Stimulated activated CD4-positive, alpha-beta T cell treated with anti-CD3 and anti-CD28 coated beads, Interleukin-12 subunit alpha, Interleukin-12 subunit beta, amount 100 ng/mL, for 4 hours (primary cell): ENCODE measurements at regions not wholly inside any gene's neighbourhood (a gene's known extent, or its start where the extent isn't known, plus 50 kb on each side); places are given as distances from the start of the nearest gene placed in this dataset.
"Not testable (repeated sequence)": the region's sequence is repeated elsewhere in the genome, so short reads cannot be mapped to it uniquely, and the experiment has no call there.

Source experiments
- DNase-seq: peaks from one replicate; pipeline ENCODE4 v3.0.0-alpha.2; 2020

DNA sequence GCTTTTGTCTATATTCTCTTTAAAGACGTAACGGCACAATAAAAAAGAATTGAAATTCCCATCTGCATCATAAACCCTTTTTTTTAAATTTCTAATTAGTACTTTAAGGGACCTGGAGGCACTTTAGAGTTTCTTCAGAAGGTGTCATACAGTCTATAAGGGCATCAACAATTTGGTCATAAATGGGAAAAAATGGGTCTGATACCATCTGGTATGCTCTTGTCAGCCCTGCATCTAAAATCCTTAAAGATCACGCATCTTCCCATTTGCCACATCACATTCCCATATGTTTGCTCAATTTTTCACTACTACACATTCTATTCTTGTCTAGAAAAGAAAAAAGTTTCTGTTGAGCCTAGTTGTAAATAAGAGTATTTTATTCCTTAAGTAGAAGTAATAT lies 53.8 kb downstream of the COX7C start:
- DNase-seq, result no peak

DNA sequence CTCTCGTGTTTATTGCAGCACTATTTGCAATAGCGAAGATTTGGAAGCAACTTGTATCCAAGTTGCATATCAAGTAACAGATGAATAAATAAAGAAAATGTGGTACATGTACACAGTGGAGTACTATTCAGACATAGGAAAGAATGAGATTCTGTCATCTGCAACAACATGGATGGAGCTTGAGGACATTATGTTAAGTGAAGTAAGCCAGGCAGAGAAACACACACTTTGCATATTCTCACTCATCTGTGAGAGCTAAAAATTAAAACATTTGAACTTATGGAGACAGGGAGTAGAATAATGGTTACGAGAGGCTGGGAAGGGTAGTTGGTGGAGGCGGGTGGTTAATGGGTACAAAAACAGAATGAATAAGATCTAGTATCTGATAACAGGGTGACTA lies 56.3 kb downstream of the COX7C start:
- no peak for DNase-seq

DNA sequence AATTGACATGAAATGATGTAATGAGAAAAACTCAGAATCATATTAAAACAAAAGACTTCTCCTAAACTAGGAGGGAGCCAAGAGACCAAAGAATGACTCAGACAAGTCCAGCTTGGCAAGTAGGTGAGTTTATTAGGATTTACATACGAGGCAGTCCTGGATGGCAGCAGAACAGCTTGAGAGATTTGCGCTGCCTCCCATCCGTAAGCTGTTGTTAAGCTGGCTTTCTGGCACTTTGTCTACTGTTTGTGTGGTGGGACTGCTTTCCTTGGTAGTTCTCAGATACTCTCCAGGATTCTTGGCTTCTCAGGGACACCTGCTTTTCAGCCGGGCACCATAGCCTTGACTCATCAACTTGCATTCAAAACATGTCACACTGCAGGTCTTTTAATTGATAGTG lies 57.6 kb downstream of the COX7C start:
- no peak for DNase-seq

DNA sequence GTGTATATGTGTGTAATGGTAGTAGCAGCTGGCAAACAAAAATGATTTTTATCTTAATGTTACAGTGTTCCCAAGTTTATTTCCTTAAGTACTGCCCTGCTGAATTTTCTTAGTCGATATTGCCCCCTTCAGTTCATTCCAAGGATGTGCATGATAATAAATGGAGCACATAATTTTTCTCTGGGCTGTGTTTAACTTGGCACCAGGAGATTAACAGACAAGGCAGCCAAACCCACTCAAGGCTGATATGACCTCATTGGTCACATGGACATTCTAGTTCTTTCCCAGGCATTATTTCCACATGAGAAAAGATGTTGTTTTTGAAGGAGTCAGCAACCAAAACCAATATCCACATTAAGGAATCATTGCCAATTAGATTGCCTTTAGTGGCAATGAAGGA lies 61.8 kb downstream of the COX7C start:
- DNase-seq, result no peak

DNA sequence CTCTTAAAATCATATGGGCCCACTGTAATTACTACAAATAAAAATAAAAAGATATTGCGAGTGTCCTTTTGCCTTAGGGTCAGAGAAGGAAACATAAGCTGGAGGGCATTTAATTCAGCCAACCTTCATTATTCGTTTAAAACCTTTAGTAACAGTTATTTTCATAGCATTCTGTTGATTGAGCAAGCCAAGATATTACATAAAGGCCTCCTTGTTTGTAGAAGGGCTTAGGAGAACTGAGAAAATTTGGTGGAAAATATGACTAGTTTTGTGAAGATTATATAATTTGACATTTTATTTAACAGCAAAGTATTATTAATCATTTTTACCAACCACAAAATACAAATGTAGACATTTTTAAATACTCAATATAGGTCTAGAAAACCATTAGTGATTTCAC lies 62.2 kb downstream of the COX7C start:
- no peak for DNase-seq

DNA sequence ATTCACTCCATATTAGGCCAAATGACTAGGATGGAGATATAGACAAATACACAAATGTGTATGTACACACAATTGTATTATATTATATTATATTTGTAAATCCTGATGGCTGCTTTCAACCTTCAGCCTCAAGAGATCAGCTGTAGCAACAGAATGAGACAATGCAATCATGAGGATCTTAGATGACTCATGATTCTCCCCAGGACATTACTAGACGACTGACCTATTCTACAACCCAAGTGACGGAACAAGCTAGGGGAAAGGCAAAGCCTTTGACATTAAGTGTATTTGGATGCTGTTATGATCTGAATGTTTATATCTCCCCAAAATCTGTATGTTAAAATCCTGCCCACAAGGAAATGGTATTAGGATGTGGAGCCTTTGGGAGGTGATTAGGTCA lies 66.5 kb downstream of the COX7C start:
- DNase-seq, result no peak

DNA sequence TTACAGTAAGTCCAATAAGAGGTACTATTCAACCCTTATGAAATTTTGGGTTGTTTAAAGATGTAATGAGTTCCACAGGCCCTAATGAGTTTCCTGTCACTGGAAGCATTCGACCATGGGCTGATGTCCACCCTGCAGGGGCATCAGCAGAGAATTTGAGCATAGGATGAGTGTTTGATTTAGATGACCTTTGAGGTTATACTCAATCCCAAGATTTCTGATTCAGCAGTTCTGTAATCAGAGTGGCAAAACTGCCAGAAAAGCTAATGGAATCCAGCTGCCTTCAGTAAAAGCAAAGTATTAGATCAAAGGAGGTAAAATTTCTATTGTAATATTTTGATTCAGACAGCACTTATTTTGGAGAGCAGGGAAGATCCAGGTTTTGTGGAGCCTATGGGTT lies 68.3 kb downstream of the COX7C start:
- no peak for DNase-seq

DNA sequence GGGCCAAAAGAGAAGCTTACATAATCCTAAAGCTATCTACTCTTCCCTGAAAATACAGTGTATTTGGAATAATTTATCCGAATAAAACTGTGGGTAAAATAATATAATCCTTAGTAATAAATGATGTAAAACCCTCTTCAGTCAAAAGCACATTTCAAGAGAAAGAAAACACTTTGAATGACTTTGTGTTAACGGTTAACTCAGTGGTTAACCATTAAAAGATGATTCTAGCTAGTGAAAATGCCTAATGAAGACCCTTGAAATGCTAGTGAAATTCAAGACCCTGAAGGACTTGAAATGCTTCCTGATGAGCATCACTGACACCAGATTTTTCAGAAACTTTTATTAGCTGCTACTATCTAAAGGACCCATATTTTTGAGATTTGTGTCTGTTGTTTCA lies 70.7 kb downstream of the COX7C start:
- DNase-seq, result no peak

DNA sequence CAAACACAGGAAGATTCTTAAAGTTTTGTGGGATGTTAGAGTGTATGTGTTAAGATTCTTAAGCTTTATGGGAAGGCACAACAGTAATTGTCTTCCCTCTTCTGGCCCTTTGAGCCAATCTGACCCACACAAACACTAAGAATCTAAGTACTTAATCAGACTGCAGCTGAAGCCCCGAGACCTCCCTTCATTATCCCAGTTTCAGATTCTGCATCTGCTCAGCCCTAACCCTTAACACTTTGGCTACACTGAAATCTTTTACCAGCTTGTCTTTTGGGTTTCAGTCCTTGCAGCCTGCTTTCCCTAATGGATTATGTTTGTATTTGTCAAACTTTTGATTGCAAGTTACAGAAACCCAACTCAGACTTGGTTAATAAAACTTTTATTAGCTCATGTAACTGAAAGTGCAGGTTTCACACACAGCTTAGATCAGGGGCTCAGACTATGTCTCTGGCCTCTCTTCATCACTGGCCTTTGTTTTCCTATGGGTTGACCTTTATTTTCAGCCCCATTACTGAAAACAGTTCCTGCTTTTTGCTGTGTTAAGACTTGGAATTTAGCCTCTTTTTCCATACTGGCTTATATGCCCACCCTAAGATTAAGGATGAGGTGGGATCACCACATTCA lies 71.5 kb downstream of the COX7C start:
- no peak for DNase-seq

DNA sequence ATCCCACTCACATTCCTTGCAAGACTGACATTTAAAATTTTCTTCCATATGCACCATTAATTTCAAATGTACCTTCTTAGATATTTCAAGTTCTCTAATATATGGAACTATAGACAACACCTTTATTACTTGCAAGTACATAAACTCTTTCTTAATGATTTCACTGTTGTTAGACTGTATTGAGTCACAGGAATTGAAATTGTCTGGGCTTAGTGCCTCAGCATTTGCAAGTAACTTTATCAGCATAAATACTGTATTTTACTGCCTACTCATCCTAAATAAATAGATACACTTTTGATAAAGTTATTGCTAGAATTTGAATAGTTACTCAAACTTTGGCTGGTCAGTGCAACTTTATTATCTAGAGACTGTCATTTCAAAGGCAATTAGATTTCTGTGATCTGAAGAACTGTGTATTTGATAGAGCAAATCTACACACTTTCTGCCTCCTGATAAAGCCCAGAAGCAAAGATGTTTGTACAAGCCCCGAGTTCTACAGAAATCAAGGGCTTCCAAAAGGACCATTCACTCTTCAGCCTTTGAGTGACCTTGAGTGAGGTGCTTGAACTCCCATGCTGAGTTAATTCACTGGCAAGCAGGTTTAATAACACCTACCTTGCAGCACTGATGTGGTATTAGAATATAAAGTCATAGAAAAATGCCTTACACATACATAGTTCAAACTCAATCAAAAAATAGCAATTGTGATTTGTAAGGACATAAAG lies 91.6 kb downstream of the COX7C start:
- no peak for DNase-seq

DNA sequence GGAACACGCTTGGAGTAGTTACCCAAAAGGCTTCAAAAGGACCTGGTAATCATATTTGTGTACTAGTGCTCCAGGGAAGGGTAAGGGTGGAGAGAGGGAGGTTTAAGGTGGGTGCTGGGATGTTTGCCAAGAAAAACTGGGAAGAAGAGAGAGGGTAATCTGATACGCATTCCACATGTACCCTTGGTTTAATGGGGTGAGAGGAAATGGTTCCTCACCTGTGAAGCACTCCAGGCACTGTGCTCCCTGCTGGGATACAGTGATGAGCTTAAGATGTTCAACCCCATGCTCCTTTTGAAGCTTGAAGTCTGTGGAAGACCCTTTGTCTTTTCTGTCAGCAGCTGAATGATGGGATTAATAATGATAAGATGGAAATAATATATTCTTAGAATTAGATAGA lies 98.4 kb downstream of the COX7C start:
- no peak for DNase-seq

DNA sequence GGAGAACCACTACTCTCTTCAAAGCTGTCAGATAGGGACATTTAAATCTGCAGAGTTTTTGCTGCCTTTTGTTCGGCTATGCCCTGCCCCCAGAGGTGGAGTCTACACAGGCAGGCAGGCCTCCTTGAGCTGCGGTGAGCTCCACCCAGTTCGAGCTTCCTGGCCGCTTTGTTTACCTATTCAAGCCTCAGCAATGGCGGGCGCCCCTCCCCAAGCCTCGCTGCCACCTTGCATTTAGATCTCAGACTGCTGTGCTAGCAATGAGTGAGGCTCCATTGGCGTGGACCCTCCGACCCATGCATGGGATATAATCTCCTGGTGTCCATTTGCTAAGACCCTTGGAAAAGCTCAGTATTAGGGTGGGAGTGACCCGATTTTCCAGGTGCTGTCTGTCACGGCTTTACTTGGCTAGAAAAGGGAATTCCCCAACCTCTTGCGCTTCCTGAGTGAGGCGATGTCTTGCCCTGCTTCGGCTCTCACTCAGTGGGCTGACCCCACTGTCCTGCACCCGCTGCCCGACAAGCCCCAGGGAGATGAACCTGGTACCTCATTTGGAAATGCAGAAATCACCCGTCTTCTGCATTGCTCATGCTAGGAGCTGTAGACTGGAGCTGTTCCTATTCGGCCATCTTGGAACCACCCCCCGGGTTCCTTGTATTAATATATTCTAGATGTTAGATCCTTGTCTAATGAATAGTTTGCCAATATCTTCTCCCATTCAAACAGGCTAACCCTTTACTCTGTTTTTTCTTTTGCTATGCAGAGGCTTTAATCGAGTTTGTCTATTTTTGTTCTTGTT lies 113.8 kb downstream of the COX7C start:
- not testable (repeated sequence) for DNase-seq

DNA sequence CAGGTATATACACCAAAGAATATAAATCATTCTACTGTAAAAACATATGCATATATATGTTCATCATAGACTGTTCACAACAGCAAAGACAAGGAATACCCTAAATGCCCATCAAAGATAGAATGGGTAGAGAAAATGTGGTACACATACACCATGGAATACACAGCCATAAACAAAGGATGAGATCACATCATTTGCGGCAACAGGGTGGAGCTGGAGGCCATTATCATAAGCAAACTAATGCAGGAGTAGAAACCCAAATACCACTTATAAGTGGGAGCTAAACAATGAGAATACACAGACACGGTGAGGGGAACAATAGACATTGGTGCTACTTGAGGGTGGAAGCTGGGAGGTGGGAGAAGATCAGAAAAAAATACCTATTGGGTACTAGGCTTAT lies 117.6 kb downstream of the COX7C start:
- DNase-seq, result no peak

DNA sequence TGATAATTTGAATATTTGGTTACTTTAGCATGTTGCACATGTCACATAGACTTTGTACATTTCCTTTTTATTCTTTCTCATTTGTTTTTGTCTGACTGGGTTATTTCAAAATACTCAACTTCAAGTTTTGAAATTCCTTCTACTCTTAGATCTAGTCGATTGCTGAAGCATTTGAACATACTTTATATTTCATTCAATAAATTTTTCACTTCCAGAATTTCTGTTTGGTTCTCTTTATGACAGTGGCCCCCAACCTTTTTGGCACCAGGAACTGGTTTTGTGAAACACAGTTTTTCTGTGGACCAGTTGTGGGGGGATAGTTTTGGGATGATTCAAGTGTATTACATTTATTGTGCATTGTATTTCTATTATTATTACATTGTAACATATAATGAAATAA lies 119.8 kb downstream of the COX7C start:
- DNase-seq, result no peak

DNA sequence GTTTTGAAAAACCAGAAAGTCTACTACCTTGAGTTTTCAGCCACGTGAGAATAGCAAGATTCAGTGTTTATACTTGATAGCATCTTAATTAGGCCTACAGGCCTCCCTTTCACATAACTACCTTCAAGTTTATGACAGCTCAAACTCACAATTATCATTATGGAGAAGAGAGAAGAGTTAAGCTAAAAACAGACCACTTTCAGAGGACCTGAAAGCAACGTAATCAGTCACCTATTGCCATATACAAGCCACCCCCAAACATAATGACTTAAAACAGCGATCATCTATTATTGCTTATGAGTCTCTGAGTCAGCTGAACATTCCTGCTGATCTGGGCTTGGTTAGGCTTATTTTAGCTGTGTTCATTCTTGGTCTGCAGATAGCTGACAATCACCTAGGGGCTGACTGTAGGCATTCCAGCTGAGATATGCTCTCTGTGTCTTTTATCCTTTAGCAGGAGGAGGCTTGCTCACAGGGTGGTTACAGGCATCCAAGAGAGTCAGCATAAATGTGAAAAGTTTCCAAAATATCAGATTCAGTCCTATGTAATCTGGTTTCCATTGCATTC lies 130.9 kb downstream of the COX7C start:
- no peak for DNase-seq

DNA sequence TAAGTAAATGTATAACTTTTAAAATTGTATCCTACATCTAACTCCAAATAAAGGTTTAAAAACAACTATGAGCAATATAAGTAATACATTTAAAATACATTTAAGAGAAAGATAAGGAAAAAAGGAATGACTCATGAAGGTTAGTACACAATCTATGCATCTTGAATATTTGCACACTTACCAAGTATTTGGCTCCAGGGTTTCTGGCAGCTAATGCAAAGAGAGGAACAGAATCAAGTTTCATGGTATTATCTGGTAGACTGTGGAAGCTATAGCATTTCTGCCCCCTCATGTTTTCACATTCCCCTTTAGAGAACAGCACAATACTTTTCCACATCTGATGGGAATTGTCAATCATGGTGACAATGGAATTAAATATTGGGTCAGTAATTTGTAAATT lies 132.1 kb downstream of the COX7C start:
- no peak for DNase-seq

DNA sequence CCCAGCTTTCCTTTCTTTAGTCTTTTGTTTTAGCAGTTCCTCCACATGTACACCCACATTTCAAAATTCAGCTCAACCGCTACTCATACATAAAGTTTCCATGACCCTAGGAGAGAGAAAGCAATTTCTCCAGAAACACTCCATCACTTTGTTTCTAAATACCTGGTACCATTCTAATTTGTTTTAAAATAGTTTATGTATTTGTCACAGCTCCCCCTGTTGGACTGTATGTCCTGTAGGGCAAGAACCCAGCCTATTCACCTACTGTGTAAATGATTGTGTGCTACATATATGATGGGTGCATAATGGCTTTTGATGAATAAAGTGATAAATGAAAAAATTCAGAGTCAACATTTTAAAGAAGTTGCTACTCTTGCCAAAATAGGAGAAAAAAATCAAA lies 139.1 kb downstream of the COX7C start:
- no peak for DNase-seq

DNA sequence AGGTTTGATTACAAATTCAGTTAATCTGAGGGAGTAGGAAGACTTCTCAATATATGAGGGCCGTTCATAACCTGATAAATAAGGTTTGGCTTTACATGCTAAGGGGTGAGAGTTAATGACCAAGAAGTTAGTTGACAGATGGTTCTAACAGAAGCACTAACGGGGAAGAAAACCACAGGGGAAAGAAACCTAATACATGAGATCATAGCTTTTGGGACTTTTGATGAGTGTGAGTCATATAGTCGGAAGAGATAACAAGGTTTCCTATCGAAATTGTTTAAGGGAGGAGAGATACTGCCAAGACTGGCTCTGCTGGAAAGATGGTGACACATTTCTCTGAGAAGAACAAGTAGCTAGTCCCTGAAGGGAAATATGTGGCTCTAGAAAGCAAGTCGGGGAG lies 140.1 kb downstream of the COX7C start:
- DNase-seq, result no peak

DNA sequence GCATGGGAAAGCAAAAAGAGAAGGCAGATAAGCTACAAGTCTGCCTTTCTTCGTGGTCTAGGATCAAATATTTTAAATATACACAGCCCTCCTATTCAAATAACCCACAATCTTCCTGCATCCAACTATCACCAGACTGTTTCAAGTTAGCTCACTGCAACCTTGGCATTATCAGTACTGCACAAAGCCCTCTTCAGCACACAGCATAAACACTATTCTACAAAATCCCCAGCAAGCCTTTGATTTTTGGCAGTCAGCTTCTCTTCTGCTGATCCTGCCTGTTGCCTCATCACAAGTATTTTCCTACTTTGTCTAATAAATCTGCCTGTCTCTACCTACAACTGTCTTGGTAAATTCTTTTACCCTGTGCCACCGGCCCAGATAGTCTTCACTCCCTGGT lies 142.9 kb downstream of the COX7C start:
- no peak for DNase-seq

DNA sequence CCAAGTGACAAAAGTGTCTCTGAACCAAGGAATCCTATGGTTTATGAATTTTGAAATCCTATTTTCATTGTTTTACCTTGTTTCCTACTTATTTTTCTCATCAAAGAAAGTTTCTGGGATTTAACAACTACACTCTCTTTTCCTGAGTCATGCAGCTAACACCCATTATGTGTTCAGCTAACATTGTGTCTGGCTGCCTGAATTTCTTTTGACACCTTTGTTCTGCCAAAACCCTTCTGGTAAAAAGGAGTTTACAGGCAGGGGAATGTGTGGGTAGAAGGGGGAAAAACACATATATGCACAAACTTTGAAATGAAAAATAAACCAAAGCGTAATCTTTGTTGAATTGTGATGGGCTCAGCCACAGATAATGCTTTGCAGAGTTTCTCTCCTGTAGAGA lies 146.2 kb downstream of the COX7C start:
- no peak for DNase-seq

DNA sequence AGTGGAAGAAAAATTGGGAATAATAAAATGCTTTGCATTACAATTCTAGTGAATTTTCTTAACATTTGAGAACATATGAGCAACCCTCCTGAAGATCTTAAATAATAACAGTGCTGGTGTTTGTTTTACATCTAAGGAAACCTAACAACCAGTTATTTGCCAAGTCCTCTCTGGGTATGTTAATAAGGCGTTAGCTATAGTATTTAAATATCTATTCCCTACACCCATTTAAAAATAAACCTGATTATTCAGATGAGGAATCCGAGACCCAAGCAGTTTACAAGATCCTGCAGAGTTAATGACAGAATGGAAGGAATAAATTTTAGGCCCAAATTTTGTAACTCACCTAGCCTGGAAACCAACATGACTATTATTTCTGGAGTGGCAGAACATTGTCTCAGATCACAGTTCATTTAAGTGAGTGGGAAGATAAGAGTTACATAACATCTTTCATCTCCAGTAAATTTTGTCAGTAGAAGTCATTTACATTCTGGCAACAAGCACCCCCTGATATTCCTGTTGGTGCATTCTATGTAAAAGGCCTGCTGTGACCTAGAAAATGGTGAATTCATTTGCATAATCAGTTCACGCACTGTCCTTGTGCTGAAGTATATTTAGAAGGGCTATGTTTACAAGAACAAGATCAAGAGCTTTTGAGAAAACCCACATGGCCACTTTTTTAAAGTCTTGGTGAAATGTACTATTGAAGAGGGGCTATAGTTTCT lies 148.2 kb downstream of the COX7C start:
- no peak for DNase-seq

DNA sequence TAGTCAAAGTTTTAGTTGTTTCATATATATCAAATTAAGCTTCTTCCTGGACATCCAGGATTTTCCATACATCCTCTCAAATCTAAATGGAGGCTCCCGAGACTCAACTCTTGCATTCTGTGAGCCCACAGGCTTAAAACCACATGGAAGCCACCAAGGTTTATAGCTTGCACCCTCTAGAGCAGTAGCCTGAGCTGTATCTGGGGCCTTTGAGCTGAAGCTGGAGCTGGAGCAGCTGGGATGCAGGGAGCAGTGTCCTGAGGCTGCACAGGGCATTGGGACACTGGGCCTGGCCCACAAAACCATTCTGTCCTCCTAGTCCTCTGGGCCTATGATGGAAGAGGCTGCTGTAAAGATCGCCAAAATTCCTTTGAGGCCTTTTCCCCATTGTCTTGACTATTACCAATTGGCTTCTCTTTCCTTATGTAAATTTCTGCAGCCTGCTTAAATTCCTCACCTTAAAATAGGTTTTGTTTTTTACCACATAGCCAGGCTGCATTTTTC lies 151.0 kb downstream of the COX7C start:
- DNase-seq, result no peak

DNA sequence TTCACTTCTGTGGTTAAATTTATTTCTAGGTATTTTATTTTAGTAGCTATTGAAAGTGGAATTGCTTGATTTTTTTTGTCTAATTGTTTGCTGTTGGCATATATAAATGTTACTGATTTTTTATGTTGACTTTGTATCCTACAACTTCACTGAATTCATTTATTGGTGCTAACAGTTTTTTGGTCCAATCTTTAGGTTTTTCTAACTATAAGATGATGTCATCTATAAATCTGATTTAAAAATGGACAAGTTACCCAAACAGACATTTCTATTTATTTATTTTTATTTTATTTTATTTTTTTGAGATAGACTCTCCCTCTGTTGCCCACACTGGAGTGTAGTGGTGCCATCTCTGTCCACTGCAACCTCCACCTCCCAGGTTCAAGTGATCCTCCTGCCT lies 162.3 kb downstream of the COX7C start:
- no peak for DNase-seq
